Neural cell (in vitro differentiated cells): ENCODE measurements at regions not wholly inside any gene's neighbourhood (a gene's known extent, or its start where the extent isn't known, plus 50 kb on each side); places are given as distances from the start of the nearest gene placed in this dataset.

Experiments used
- H2AFZ ChIP-seq: fragments of 200-600, 300-800 bp; sonication (generic), shearing (Covaris generic); 2 replicates; pipeline ENCODE4 v1.6.0; 2014; ENCODE audit warnings: low read depth, mild to moderate bottlenecking, antibody characterized with exemption, low read length, moderate library complexity
- H3F3A ChIP-seq: fragments of 200-600 bp; shearing (Covaris generic); 2 replicates; pipeline ENCODE4 v1.6.1; 2016; ENCODE audit warnings: mild to moderate bottlenecking, moderate library complexity, mixed read lengths, antibody characterized with exemption, low read length; ENCODE audit not compliant: insufficient read depth, poor library complexity, severe bottlenecking
- H3K27ac ChIP-seq: fragments of 200-600, 300-800 bp; sonication (generic), shearing (Covaris generic); 2 replicates; pipeline ENCODE4 v1.5.1; 2014; ENCODE audit warnings: mild to moderate bottlenecking, low read length, moderate library complexity
- H3K27me3 ChIP-seq: fragments of 300-800, 200-600 bp; sonication (generic), shearing (Covaris generic); 2 replicates; pipeline ENCODE4 v1.6.0; 2014; ENCODE audit warnings: mild to moderate bottlenecking, low read depth, low read length, moderate library complexity; ENCODE audit not compliant: insufficient read depth
- H3K36me3 ChIP-seq: fragments of 300-800, 200-600 bp; sonication (generic), shearing (Covaris generic); 2 replicates; pipeline ENCODE4 v1.5.1; 2014; ENCODE audit warnings: mild to moderate bottlenecking, antibody characterized with exemption, low read length, moderate library complexity; ENCODE audit not compliant: insufficient read depth
- H3K4me2 ChIP-seq: fragments of 300-800, 200-600 bp; sonication (generic), shearing (Covaris generic); 2 replicates; pipeline ENCODE4 v1.6.0; 2014; ENCODE audit warnings: mild to moderate bottlenecking, low read length
- H3K4me3 ChIP-seq: fragments of 300-800, 200-600 bp; sonication (generic), shearing (Covaris generic); 2 replicates; pipeline ENCODE4 v1.5.1; 2014; ENCODE audit warnings: mild to moderate bottlenecking, low read length, moderate library complexity
- H3K79me2 ChIP-seq: fragments of 200-600 bp; shearing (Covaris generic); replicated peaks from 2 replicates; pipeline ENCODE4 v1.6.0; 2014; ENCODE audit warnings: mild to moderate bottlenecking, low read length, moderate library complexity; ENCODE audit not compliant: insufficient read depth
- H3K9ac ChIP-seq: fragments of 300-800, 200-600 bp; sonication (generic), shearing (Covaris generic); 2 replicates; pipeline ENCODE4 v1.6.1; 2016; ENCODE audit warnings: mild to moderate bottlenecking, low read length, mixed read lengths
- H3K9me2 ChIP-seq: fragments of 200-600 bp; shearing (Covaris generic); 2 replicates; pipeline ENCODE4 v1.6.1; 2016; ENCODE audit warnings: mild to moderate bottlenecking, low read length, mixed read lengths; ENCODE audit not compliant: insufficient read depth
- H3K9me3 ChIP-seq: fragments of 200-600, 300-800 bp; sonication (generic), shearing (Covaris generic); 2 replicates; pipeline ENCODE4 v1.6.1; 2016; ENCODE audit warnings: mild to moderate bottlenecking, mixed run types, low read length, moderate library complexity, mixed read lengths
- H4K20me1 ChIP-seq: fragments of 200-600 bp; shearing (Covaris generic); 2 replicates; pipeline ENCODE4 v1.6.1; 2016; ENCODE audit warnings: mild to moderate bottlenecking, mixed run types; ENCODE audit not compliant: insufficient read depth
- EP300 ChIP-seq: fragments of 450-650 bp; conservative IDR thresholded peaks from 2 replicates; pipeline ENCODE4 v1.6.1; 2014; ENCODE audit warnings: antibody characterized with exemption, mild to moderate bottlenecking, moderate library complexity; ENCODE audit not compliant: poor library complexity, severe bottlenecking
- EZH2 ChIP-seq: fragments of 200-600, 300-800 bp; shearing (Covaris generic), sonication (generic); IDR thresholded peaks from 2 replicates; pipeline ENCODE4 v1.6.1; 2014; ENCODE audit warnings: antibody characterized with exemption, low read length, borderline replicate concordance, mild to moderate bottlenecking; ENCODE audit not compliant: insufficient read depth, poor library complexity, severe bottlenecking
- MXI1 ChIP-seq: fragments of 450-650 bp; conservative IDR thresholded peaks from 2 replicates; pipeline ENCODE4 v1.6.1; 2014; ENCODE audit warnings: antibody characterized with exemption, mild to moderate bottlenecking; ENCODE audit not compliant: poor library complexity, severe bottlenecking
- POLR2AphosphoS5 ChIP-seq: IDR thresholded peaks from 2 replicates; pipeline ENCODE4 v1.6.1; 2012
- RAD21 ChIP-seq: fragments of 450-650 bp; conservative IDR thresholded peaks from 2 replicates; pipeline ENCODE4 v1.6.1; 2014; ENCODE audit warnings: antibody characterized with exemption, mild to moderate bottlenecking, moderate library complexity
- SMC3 ChIP-seq: fragments of 450-650 bp; conservative IDR thresholded peaks from 2 replicates; pipeline ENCODE4 v1.6.1; 2014; ENCODE audit warnings: antibody characterized with exemption, mild to moderate bottlenecking, moderate library complexity; ENCODE audit not compliant: poor library complexity
- TAF1 ChIP-seq: IDR thresholded peaks from 2 replicates; pipeline ENCODE4 v1.6.1; 2012; ENCODE audit warnings: low read depth
- TF ChIP-seq, protein P1 (sequence below): IDR thresholded peaks from 2 replicates; pipeline ENCODE4 v1.6.1; 2012; ENCODE audit warnings: borderline replicate concordance
- TF ChIP-seq, protein P2 (sequence below): fragments of 450-650 bp; IDR thresholded peaks from 2 replicates; pipeline ENCODE4 v1.5.1; 2014; ENCODE audit warnings: antibody characterized with exemption, mild to moderate bottlenecking, moderate library complexity; ENCODE audit not compliant: poor library complexity, severe bottlenecking

DNA sequence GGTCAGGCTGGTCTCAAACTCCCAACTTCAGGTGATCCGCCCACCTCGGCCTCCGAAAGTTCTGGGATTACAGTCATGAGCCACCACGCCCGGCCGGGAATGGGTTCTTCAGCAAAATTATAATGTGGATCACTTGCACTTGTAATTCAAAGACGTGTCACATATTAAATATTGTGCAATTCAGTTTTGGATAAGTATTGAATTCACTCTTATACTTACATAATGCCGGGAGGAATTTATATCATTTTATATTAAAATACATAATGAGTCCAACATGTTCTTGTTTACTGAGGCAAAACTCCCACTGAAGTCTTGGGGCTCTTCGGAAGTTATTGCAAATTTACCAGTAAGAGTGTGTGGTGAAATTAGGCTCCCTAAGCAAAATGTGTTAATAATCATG is 635.2 kb upstream of the LUZP2 start:
- Histone ChIP-seq H3K9ac (no peak overlapping the region), H4K20me1 (no peaks in the 10 kb centered on the region), H3K4me3 (no peak overlapping the region), H3K36me3 (no peaks in the 10 kb centered on the region), H2AFZ (no peak overlapping the region), H3K4me2 (no peak overlapping the region), H3F3A (no peaks in the 10 kb centered on the region), H3K9me2 (no peaks in the 10 kb centered on the region), H3K9me3 (no peaks in the 10 kb centered on the region), H3K27ac (no peak overlapping the region), H3K27me3 (no peaks in the 10 kb centered on the region), H3K79me2 (no peaks in the 10 kb centered on the region)
- TF ChIP-seq EP300, result no peak
- no peak for TF ChIP-seq SMC3
- TF ChIP-seq RAD21, result no peak
- TF ChIP-seq MXI1, result no peak
- no peak for TF ChIP-seq POLR2AphosphoS5
- TF ChIP-seq TAF1, result no peak
- TF ChIP-seq, protein P1, sequence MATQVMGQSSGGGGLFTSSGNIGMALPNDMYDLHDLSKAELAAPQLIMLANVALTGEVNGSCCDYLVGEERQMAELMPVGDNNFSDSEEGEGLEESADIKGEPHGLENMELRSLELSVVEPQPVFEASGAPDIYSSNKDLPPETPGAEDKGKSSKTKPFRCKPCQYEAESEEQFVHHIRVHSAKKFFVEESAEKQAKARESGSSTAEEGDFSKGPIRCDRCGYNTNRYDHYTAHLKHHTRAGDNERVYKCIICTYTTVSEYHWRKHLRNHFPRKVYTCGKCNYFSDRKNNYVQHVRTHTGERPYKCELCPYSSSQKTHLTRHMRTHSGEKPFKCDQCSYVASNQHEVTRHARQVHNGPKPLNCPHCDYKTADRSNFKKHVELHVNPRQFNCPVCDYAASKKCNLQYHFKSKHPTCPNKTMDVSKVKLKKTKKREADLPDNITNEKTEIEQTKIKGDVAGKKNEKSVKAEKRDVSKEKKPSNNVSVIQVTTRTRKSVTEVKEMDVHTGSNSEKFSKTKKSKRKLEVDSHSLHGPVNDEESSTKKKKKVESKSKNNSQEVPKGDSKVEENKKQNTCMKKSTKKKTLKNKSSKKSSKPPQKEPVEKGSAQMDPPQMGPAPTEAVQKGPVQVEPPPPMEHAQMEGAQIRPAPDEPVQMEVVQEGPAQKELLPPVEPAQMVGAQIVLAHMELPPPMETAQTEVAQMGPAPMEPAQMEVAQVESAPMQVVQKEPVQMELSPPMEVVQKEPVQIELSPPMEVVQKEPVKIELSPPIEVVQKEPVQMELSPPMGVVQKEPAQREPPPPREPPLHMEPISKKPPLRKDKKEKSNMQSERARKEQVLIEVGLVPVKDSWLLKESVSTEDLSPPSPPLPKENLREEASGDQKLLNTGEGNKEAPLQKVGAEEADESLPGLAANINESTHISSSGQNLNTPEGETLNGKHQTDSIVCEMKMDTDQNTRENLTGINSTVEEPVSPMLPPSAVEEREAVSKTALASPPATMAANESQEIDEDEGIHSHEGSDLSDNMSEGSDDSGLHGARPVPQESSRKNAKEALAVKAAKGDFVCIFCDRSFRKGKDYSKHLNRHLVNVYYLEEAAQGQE, result no peak
- TF ChIP-seq EZH2, result no peak

DNA sequence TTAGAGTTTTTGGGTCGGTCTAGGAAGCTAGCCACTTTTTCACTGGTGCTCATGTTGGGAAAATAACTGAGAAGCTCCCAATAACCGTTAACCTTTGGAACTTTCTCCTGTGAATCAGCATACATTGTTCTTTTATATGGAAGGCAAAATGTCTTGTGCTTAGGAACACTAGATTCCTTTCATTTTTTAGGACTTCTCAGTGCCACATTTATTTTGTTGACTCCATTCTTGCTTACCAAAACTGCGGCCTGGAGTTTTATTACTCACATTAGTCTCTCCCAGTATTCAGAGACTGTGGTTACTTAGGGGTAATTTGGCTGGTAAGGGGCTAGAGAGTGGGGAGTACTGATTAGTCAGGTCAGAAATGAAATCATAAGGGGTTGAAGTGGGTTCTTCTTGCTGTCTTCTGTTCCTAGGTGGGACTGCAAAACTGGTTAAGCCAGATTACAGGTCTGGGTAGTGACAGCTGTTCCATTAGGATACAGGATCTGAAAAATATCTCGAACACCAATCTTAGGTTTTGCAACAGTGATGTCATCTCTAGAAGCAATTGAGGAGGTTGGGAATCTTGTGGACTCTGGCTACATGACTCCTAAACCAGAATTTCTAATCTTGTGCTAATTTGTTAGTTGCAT is 631.4 kb upstream of the LUZP2 start:
- Histone ChIP-seq H2AFZ (no peak overlapping the region), H3K9me3 (no peaks in the 10 kb centered on the region), H3K36me3 (no peaks in the 10 kb centered on the region), H3K4me2 (no peak overlapping the region), H3K4me3 (no peak overlapping the region), H3K27me3 (no peaks in the 10 kb centered on the region), H3K27ac (no peak overlapping the region), H3F3A (no peaks in the 10 kb centered on the region), H3K79me2 (no peaks in the 10 kb centered on the region), H3K9me2 (no peaks in the 10 kb centered on the region), H3K9ac (no peak overlapping the region), H4K20me1 (no peaks in the 10 kb centered on the region)
- TF ChIP-seq, protein P2, sequence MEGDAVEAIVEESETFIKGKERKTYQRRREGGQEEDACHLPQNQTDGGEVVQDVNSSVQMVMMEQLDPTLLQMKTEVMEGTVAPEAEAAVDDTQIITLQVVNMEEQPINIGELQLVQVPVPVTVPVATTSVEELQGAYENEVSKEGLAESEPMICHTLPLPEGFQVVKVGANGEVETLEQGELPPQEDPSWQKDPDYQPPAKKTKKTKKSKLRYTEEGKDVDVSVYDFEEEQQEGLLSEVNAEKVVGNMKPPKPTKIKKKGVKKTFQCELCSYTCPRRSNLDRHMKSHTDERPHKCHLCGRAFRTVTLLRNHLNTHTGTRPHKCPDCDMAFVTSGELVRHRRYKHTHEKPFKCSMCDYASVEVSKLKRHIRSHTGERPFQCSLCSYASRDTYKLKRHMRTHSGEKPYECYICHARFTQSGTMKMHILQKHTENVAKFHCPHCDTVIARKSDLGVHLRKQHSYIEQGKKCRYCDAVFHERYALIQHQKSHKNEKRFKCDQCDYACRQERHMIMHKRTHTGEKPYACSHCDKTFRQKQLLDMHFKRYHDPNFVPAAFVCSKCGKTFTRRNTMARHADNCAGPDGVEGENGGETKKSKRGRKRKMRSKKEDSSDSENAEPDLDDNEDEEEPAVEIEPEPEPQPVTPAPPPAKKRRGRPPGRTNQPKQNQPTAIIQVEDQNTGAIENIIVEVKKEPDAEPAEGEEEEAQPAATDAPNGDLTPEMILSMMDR, result no peak
- TF ChIP-seq, protein P1, result no peak
- no peak for TF ChIP-seq TAF1
